ENCODE measurements at regions not wholly inside any gene's neighbourhood (a gene's known extent, or its start where the extent isn't known, plus 50 kb on each side); places are given as distances from the start of the nearest gene placed in this dataset.

- no peak for TF ChIP-seq CTCF (IDR thresholded peaks at IDR 0.05; ENCODE audit: low read length)
- TF ChIP-seq EZH2 (optimal IDR thresholded peaks at IDR 0.05; ENCODE audit: low read depth, low read length), result no peak
Measured at GRCh38 chr2:64792995-64793639, 139.4 kb upstream of the SERTAD2 start.

Data from MM.1S (cell line).